ENCODE measurements at regions not wholly inside any gene's neighbourhood (a gene's known extent, or its start where the extent isn't known, plus 50 kb on each side); places are given as distances from the start of the nearest gene placed in this dataset.

- TF ChIP-seq POLR2AphosphoS5 (IDR thresholded peaks at IDR 0.05; ENCODE audit: low read depth, low read length) (no peak), TAF1 (IDR thresholded peaks at IDR 0.05; ENCODE audit: borderline replicate concordance, insufficient read depth, low read length) (no peak), FOXP2 (optimal IDR thresholded peaks at IDR 0.05; ENCODE audit: borderline replicate concordance, extremely low read depth, extremely low read length, insufficient read depth) (no peak), SIN3A (IDR thresholded peaks at IDR 0.05; ENCODE audit: borderline replicate concordance, insufficient read depth, low read length) (no peak), REST (IDR thresholded peaks at IDR 0.05; ENCODE audit: insufficient read depth in 1 of 2, low read depth in 2 of 2, low read length in 2 of 2) (no peak)
These were observed 220.1 kb downstream of the ANXA1 start for GRCh38 chr9:73371801-73372200.

- TF ChIP-seq SIN3A (IDR thresholded peaks at IDR 0.05; ENCODE audit: borderline replicate concordance, insufficient read depth, low read length), result no peak
- TF ChIP-seq TAF1 (IDR thresholded peaks at IDR 0.05; ENCODE audit: borderline replicate concordance, insufficient read depth, low read length), result no peak
- no peak for TF ChIP-seq POLR2AphosphoS5 (IDR thresholded peaks at IDR 0.05; ENCODE audit: low read depth, low read length)
- TF ChIP-seq REST (IDR thresholded peaks at IDR 0.05; ENCODE audit: insufficient read depth in 1 of 2, low read depth in 2 of 2, low read length in 2 of 2), result no peak
- TF ChIP-seq FOXP2 (optimal IDR thresholded peaks at IDR 0.05; ENCODE audit: borderline replicate concordance, extremely low read depth, extremely low read length, insufficient read depth), result no peak
These were observed 228.7 kb downstream of the ANXA1 start for GRCh38 chr9:73380411-73380810.

- no peak for TF ChIP-seq TAF1 (IDR thresholded peaks at IDR 0.05; ENCODE audit: borderline replicate concordance, insufficient read depth, low read length)
- TF ChIP-seq REST (IDR thresholded peaks at IDR 0.05; ENCODE audit: insufficient read depth in 1 of 2, low read depth in 2 of 2, low read length in 2 of 2), result no peak
- no peak for TF ChIP-seq FOXP2 (optimal IDR thresholded peaks at IDR 0.05; ENCODE audit: borderline replicate concordance, extremely low read depth, extremely low read length, insufficient read depth)
- TF ChIP-seq POLR2AphosphoS5 (IDR thresholded peaks at IDR 0.05; ENCODE audit: low read depth, low read length), result no peak
- TF ChIP-seq SIN3A (IDR thresholded peaks at IDR 0.05; ENCODE audit: borderline replicate concordance, insufficient read depth, low read length), result no peak
These were observed 250.7 kb downstream of the ANXA1 start for GRCh38 chr9:73402081-73403028.

- TF ChIP-seq TAF1 (IDR thresholded peaks at IDR 0.05; ENCODE audit: borderline replicate concordance, insufficient read depth, low read length) (no peak), POLR2AphosphoS5 (IDR thresholded peaks at IDR 0.05; ENCODE audit: low read depth, low read length) (no peak), SIN3A (IDR thresholded peaks at IDR 0.05; ENCODE audit: borderline replicate concordance, insufficient read depth, low read length) (no peak), FOXP2 (optimal IDR thresholded peaks at IDR 0.05; ENCODE audit: borderline replicate concordance, extremely low read depth, extremely low read length, insufficient read depth) (no peak), REST (IDR thresholded peaks at IDR 0.05; ENCODE audit: insufficient read depth in 1 of 2, low read depth in 2 of 2, low read length in 2 of 2) (no peak)
These were observed 259.8 kb downstream of the ANXA1 start for GRCh38 chr9:73411494-73411893.

Measured in PFSK-1 (cell line).